Smooth muscle cell (in vitro differentiated cells): ENCODE measurements at regions not wholly inside any gene's neighbourhood (a gene's known extent, or its start where the extent isn't known, plus 50 kb on each side); places are given as distances from the start of the nearest gene placed in this dataset.

ENCODE experiments used
- DNase-seq: peaks from one replicate; lab custom pipeline; 2025; ENCODE audit not compliant: unreplicated experiment; lab: John Stamatoyannopoulos, UW
- H2AFZ ChIP-seq: fragments of 200-600 bp; sonication (generic); 2 replicates; pipeline ENCODE4 v1.6.0; 2016; ENCODE audit warnings: antibody characterized with exemption, low read depth, mild to moderate bottlenecking
- H3F3A ChIP-seq: fragments of 200-600 bp; sonication (generic); 2 replicates; pipeline ENCODE4 v1.6.0; 2017; ENCODE audit warnings: antibody characterized with exemption, low read depth
- H3K27ac ChIP-seq: fragments of 200-600 bp; sonication (generic); 2 replicates; pipeline ENCODE4 v1.5.1; 2016; ENCODE audit warnings: low read depth, mild to moderate bottlenecking
- H3K27me3 ChIP-seq: fragments of 200-600 bp; sonication (generic); 2 replicates; pipeline ENCODE4 v1.6.1; 2016; ENCODE audit warnings: low read depth, mild to moderate bottlenecking
- H3K36me3 ChIP-seq: fragments of 200-600 bp; sonication (generic); 2 replicates; pipeline ENCODE4 v1.5.1; 2016; ENCODE audit warnings: low read depth
- H3K4me1 ChIP-seq: fragments of 200-600 bp; sonication (generic); 2 replicates; pipeline ENCODE4 v1.5.1; 2016; ENCODE audit warnings: low read depth
- H3K4me2 ChIP-seq: fragments of 200-600 bp; sonication (generic); 2 replicates; pipeline ENCODE4 v1.6.0; 2016; ENCODE audit warnings: mild to moderate bottlenecking
- H3K4me3 ChIP-seq: fragments of 200-600 bp; sonication (generic); 2 replicates; pipeline ENCODE4 v1.5.1; 2016; ENCODE audit warnings: mild to moderate bottlenecking
- H3K79me2 ChIP-seq: fragments of 200-600 bp; sonication (generic); 2 replicates; pipeline ENCODE4 v1.6.0; 2016; ENCODE audit warnings: low read depth, mild to moderate bottlenecking
- H3K9ac ChIP-seq: fragments of 200-600 bp; sonication (generic); 2 replicates; pipeline ENCODE4 v1.6.0; 2016; ENCODE audit warnings: low read depth
- H3K9me3 ChIP-seq: fragments of 200-600 bp; sonication (generic); replicated peaks from 2 replicates; pipeline ENCODE4 v1.5.1; 2016; ENCODE audit warnings: low read depth
- H4K20me1 ChIP-seq: fragments of 200-600 bp; sonication (generic); 2 replicates; pipeline ENCODE4 v1.6.0; 2016; ENCODE audit warnings: low read depth
- CTCF ChIP-seq: fragments of 200-600 bp; sonication (generic); IDR thresholded peaks from 2 replicates; pipeline ENCODE4 v1.5.1; 2017; ENCODE audit warnings: borderline replicate concordance, mild to moderate bottlenecking, antibody characterized with exemption; ENCODE audit not compliant: insufficient read depth, poor library complexity, severe bottlenecking
- WGBS: methylation state at CpG from one replicate; pipeline ENCODE4 v1.1.7; 2016; ENCODE audit warnings: low lambda C conversion rate; 5-methylcytosine and 5-hydroxymethylcytosine counted together

- no peaks in the 10 kb centered on the region for H3K27me3 ChIP-seq
- peaks cover 53% of the 10 kb centered on the region for H3F3A ChIP-seq
- H3K9me3 ChIP-seq: no peaks in the 10 kb centered on the region
- peaks cover 46% of the 10 kb centered on the region for H3K4me1 ChIP-seq
- H2AFZ ChIP-seq: no peak overlapping the region
- H3K27ac ChIP-seq: peak overlapping the region; percentile 89
- H3K9ac ChIP-seq: no peak overlapping the region
- DNase-seq: no peak
- H3K4me3 ChIP-seq: no peak overlapping the region
- H4K20me1 ChIP-seq: no peaks in the 10 kb centered on the region
- no peaks in the 10 kb centered on the region for H3K36me3 ChIP-seq
- TF ChIP-seq CTCF: no peak
- H3K4me2 ChIP-seq: peak overlapping the region; percentile 63
- 26% methylated on average over 16 of the region's 17 CpGs for WGBS
- H3K79me2 ChIP-seq: no peaks in the 10 kb centered on the region
Measured at GRCh38 chr2:41932241-41933045, 115.4 kb upstream of the PKDCC start.

GRCh38 chr2:41933046-41933420 is 114.8 kb upstream of the PKDCC start:
- Histone ChIP-seq H3F3A (peaks cover 53% of the 10 kb centered on the region), H2AFZ (no peak overlapping the region), H3K9me3 (no peaks in the 10 kb centered on the region), H3K4me1 (peaks cover 52% of the 10 kb centered on the region), H3K4me3 (no peak overlapping the region), H3K4me2 (peak overlapping the region; percentile 63), H3K36me3 (no peaks in the 10 kb centered on the region), H3K27me3 (no peaks in the 10 kb centered on the region), H3K27ac (peak overlapping the region; percentile 89), H3K9ac (no peak overlapping the region), H3K79me2 (no peaks in the 10 kb centered on the region), H4K20me1 (no peaks in the 10 kb centered on the region)
- 48% methylated on average over 3 of the region's 3 CpGs for WGBS
- no peak for TF ChIP-seq CTCF
- no peak for DNase-seq

GRCh38 chr2:41933585-41934320 is 114.1 kb upstream of the PKDCC start:
- Histone ChIP-seq H3K4me1 (peaks cover 54% of the 10 kb centered on the region), H3K27ac (peak overlapping the region; percentile 89), H3K4me3 (no peak overlapping the region), H3K4me2 (peak overlapping the region; percentile 63), H3K36me3 (no peaks in the 10 kb centered on the region), H4K20me1 (no peaks in the 10 kb centered on the region), H3F3A (peaks cover 56% of the 10 kb centered on the region), H3K79me2 (no peaks in the 10 kb centered on the region), H3K9me3 (no peaks in the 10 kb centered on the region), H2AFZ (no peak overlapping the region), H3K27me3 (no peaks in the 10 kb centered on the region), H3K9ac (peak overlapping the region; percentile 65)
- 55% methylated on average over 8 of the region's 8 CpGs for WGBS
- no peak for DNase-seq
- no peak for TF ChIP-seq CTCF
